HL-60 (cell line): ENCODE measurements at regions not wholly inside any gene's neighbourhood (a gene's known extent, or its start where the extent isn't known, plus 50 kb on each side); places are given as distances from the start of the nearest gene placed in this dataset.

Source experiments
- DNase-seq, 2 experiments: peaks; one replicate each; pipeline ENCODE4 v3.0.0-alpha.2; 2010 to 2020; ENCODE audit warnings: low read depth in 1 of 2, low spot score in 1 of 2
- H3K27ac ChIP-seq: fragments of 250-450 bp; sonication (Bioruptor Pico); replicated peaks from 2 replicates; pipeline ENCODE4 v1.5.1; 2020; ENCODE audit warnings: mild to moderate bottlenecking, moderate library complexity
- H3K27me3 ChIP-seq: fragments of 250-450 bp; sonication (Bioruptor Pico); 2 replicates; pipeline ENCODE4 v1.5.1; 2021; ENCODE audit warnings: mild to moderate bottlenecking, moderate library complexity; ENCODE audit not compliant: insufficient read depth, poor library complexity, severe bottlenecking
- H3K4me3 ChIP-seq: replicated peaks from 2 replicates; pipeline ENCODE4 v1.5.1; 2011; ENCODE audit warnings: mild to moderate bottlenecking, control low read depth, low read length; ENCODE audit not compliant: insufficient read depth
- CTCF ChIP-seq: IDR thresholded peaks from one replicate; pipeline ENCODE4 v1.5.1; 2011; ENCODE audit warnings: low read length, control low read depth, inconsistent platforms; ENCODE audit not compliant: insufficient read depth
- GABPA ChIP-seq: IDR thresholded peaks from 2 replicates; pipeline ENCODE4 v1.6.1; 2012; ENCODE audit warnings: low read depth
- POLR2AphosphoS5 ChIP-seq: IDR thresholded peaks from 2 replicates; pipeline ENCODE4 v1.6.1; 2012; ENCODE audit warnings: low read depth
- REST ChIP-seq: IDR thresholded peaks from 2 replicates; pipeline ENCODE4 v1.6.1; 2012; ENCODE audit warnings: low read depth; ENCODE audit not compliant: insufficient replicate concordance
- SPI1 ChIP-seq: IDR thresholded peaks from 2 replicates; pipeline ENCODE4 v1.6.1; 2012; ENCODE audit warnings: low read depth, mild to moderate bottlenecking, borderline replicate concordance

- DNase-seq: no peak
- no peak overlapping the region for H3K4me3 ChIP-seq
- TF ChIP-seq CTCF (no peak), SPI1 (no peak), REST (no peak), POLR2AphosphoS5 (no peak), GABPA (no peak)
Observed at GRCh38 chr1:30038134-30039025, 685.0 kb downstream of the MATN1 start.

GRCh38 chr1:30037251-30038118, 685.9 kb downstream of the MATN1 start:
- no peak for DNase-seq
- TF ChIP-seq GABPA (no peak), REST (no peak), POLR2AphosphoS5 (no peak), CTCF (no peak), SPI1 (no peak)
- Histone ChIP-seq H3K27me3 (no peaks in the 10 kb centered on the region), H3K27ac (no peak overlapping the region), H3K4me3 (no peak overlapping the region)

More at GRCh38 chr1:30038134-30039025, 685.0 kb downstream of the MATN1 start:
- Histone ChIP-seq H3K27ac (no peak overlapping the region), H3K27me3 (no peaks in the 10 kb centered on the region)

- Histone ChIP-seq H3K27me3 (no peaks in the 10 kb centered on the region), H3K4me3 (no peak overlapping the region), H3K27ac (no peak overlapping the region)
- no peak for DNase-seq
- TF ChIP-seq CTCF (no peak), SPI1 (no peak), GABPA (no peak), REST (no peak), POLR2AphosphoS5 (no peak)
Observed at GRCh38 chr1:30036666-30037065, 686.7 kb downstream of the MATN1 start.
